ENCODE measurements at regions not wholly inside any gene's neighbourhood (a gene's known extent, or its start where the extent isn't known, plus 50 kb on each side); places are given as distances from the start of the nearest gene placed in this dataset.

DNA sequence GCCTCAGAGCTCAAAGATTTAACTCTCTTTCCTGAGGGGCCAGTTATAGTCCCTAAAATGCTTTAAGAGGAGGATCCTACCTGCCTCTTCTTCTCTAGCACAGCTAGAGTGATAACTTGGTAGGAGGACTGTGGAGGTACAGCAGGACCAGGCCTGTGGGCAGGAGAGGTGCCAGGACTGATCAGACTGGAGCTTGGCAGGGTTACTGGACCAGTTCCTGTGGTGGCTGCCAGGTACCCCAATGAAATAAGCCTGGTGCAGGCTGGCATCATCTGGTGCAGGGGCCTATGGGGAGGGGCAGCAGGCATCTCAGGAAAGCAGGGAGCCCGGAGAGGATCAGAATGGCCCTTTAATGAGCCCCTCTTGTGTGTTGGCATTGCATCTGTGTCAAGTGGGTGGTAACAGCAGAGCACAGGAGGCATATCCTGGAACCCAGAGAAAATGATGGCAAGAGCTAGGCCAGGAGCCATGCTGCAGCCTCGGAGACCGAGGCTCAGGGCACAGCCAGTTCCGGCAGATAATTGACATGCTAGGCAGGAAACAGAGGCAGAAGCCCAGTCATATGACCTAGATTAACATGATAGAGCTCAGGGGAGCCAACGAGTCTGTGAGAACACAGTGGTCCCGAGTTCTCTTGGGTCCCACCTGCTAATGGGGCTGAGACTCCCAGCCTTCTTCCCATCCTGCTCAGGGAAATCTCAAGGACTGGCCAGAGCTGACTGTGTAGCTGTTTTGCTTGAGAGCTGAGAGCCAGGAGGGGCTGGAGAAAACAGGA is 187.5 kb upstream of the ZBED5 start:
- no peaks in the 10 kb centered on the region for H3K9me3 ChIP-seq (ENCODE audit: severe bottlenecking)
- ATAC-seq (ENCODE audit: low read depth) (no peak), DNase-seq (ENCODE audit: low spot score) (no peak)
- no peaks in the 10 kb centered on the region for H3K4me1 ChIP-seq (ENCODE audit: insufficient read depth, poor library complexity, severe bottlenecking)
- no peak overlapping the region for H3K27ac ChIP-seq (ENCODE audit: poor library complexity, severe bottlenecking)
- no peak overlapping the region for H3K4me3 ChIP-seq (ENCODE audit: severe bottlenecking)
- TF ChIP-seq, protein P1, sequence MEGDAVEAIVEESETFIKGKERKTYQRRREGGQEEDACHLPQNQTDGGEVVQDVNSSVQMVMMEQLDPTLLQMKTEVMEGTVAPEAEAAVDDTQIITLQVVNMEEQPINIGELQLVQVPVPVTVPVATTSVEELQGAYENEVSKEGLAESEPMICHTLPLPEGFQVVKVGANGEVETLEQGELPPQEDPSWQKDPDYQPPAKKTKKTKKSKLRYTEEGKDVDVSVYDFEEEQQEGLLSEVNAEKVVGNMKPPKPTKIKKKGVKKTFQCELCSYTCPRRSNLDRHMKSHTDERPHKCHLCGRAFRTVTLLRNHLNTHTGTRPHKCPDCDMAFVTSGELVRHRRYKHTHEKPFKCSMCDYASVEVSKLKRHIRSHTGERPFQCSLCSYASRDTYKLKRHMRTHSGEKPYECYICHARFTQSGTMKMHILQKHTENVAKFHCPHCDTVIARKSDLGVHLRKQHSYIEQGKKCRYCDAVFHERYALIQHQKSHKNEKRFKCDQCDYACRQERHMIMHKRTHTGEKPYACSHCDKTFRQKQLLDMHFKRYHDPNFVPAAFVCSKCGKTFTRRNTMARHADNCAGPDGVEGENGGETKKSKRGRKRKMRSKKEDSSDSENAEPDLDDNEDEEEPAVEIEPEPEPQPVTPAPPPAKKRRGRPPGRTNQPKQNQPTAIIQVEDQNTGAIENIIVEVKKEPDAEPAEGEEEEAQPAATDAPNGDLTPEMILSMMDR (IDR thresholded peaks at IDR 0.05; ENCODE audit: poor library complexity, severe bottlenecking) = no peak
- no peaks in the 10 kb centered on the region for H3K27me3 ChIP-seq (ENCODE audit: insufficient read depth, poor library complexity, severe bottlenecking)
- no peaks in the 10 kb centered on the region for H3K36me3 ChIP-seq (ENCODE audit: low read depth)

DNA sequence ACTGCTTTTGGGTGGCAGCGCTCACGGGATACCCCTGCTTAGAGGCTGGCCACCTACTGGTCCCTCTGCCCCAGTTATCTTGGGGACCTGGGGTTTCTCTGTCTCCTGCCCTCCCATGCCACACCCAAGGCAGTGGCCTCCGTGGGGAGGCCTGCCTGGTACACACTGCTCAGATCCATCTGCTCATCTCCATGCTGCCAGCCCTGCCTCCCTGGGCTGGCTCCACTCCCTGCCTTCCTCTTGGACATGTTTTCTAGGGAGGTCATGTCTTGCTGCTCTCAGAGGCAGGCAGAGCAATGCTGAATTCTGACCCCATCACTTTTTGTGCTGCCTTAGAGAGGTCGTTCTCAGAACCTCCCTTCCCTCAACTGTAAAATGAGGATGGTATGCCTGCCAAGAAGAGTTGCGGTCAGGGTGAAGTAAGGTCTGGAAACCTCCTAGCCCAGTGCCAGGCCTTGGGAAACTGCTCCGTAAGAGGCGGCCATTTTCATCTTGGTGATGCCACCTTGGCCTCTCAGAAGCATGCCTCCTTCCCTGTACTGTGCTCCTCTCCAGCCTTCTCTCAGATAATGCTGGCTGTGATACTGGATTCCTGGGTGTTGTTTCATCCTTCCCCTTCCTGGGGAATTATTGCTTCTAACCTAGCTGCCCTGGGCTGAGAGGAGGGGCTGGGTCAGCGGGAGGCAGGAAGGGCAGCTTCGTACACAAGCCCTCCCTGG is 186.4 kb upstream of the ZBED5 start:
- no peaks in the 10 kb centered on the region for H3K9me3 ChIP-seq (ENCODE audit: severe bottlenecking)
- DNase-seq (ENCODE audit: low spot score) (no peak), ATAC-seq (ENCODE audit: low read depth) (no peak)
- H3K36me3 ChIP-seq (ENCODE audit: low read depth) = no peaks in the 10 kb centered on the region
- H3K4me3 ChIP-seq (ENCODE audit: severe bottlenecking) = no peak overlapping the region
- H3K27me3 ChIP-seq (ENCODE audit: insufficient read depth, poor library complexity, severe bottlenecking) = no peaks in the 10 kb centered on the region
- no peak overlapping the region for H3K27ac ChIP-seq (ENCODE audit: poor library complexity, severe bottlenecking)
- no peaks in the 10 kb centered on the region for H3K4me1 ChIP-seq (ENCODE audit: insufficient read depth, poor library complexity, severe bottlenecking)
- TF ChIP-seq, protein P1 (IDR thresholded peaks at IDR 0.05; ENCODE audit: poor library complexity, severe bottlenecking) = no peak

GRCh38 chr11:11043721-11044120 is 185.9 kb upstream of the ZBED5 start:
- TF ChIP-seq, protein P1 (IDR thresholded peaks at IDR 0.05; ENCODE audit: poor library complexity, severe bottlenecking) = no peak
- Histone ChIP-seq H3K27me3 (ENCODE audit: insufficient read depth, poor library complexity, severe bottlenecking) (no peaks in the 10 kb centered on the region), H3K27ac (ENCODE audit: poor library complexity, severe bottlenecking) (no peak overlapping the region), H3K9me3 (ENCODE audit: severe bottlenecking) (no peaks in the 10 kb centered on the region), H3K4me3 (ENCODE audit: severe bottlenecking) (no peak overlapping the region), H3K36me3 (ENCODE audit: low read depth) (no peaks in the 10 kb centered on the region), H3K4me1 (ENCODE audit: insufficient read depth, poor library complexity, severe bottlenecking) (no peaks in the 10 kb centered on the region)
- ATAC-seq (ENCODE audit: low read depth) (no peak), DNase-seq (ENCODE audit: low spot score) (no peak)

DNA sequence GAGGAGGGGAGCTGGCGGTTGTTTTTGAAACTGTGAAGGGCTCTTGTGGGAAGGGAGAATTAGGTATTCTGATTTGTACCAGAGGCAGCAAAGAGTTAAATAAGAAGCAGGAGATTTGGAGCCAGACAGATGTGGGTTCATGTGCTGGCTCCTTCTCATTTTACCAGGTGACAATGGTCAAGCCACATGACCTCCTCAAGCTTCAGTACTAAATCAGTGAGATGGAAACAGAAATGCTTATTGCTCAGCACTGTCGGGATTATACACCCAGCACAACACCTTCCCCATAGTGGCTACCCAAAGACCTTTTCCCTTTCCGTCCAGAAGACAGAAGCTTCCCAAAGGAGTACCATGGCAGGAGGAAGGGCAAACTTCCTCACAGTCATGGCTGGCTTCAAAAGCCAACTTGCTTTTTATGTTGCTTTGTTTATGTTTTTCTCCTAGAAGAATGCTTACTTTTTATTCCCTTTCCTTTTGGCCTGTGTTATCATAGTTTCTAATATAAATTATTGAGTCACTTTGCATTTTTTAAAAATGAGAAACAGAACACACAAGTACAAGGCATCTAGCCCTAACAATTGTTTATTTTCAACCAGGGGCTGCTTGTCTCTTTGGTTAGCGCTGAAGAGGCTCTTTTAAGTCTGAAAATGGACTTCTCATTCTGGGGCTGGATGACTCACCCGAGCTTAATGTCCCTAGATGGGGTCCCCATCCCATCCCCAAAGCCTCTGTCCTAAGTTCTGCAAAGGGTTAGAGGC is 181.5 kb upstream of the ZBED5 start:
- TF ChIP-seq, protein P1 (IDR thresholded peaks at IDR 0.05; ENCODE audit: poor library complexity, severe bottlenecking) = no peak
- H3K27ac ChIP-seq (ENCODE audit: poor library complexity, severe bottlenecking) = no peak overlapping the region
- H3K4me3 ChIP-seq (ENCODE audit: severe bottlenecking) = no peak overlapping the region
- DNase-seq (ENCODE audit: low spot score) = no peak
- no peak for ATAC-seq (ENCODE audit: low read depth)
- H3K36me3 ChIP-seq (ENCODE audit: low read depth) = no peaks in the 10 kb centered on the region
- no peaks in the 10 kb centered on the region for H3K27me3 ChIP-seq (ENCODE audit: insufficient read depth, poor library complexity, severe bottlenecking)
- H3K4me1 ChIP-seq (ENCODE audit: insufficient read depth, poor library complexity, severe bottlenecking) = no peaks in the 10 kb centered on the region
- no peaks in the 10 kb centered on the region for H3K9me3 ChIP-seq (ENCODE audit: severe bottlenecking)
